Right lobe of liver (tissue), 6 donors: ENCODE measurements at regions not wholly inside any gene's neighbourhood (a gene's known extent, or its start where the extent isn't known, plus 50 kb on each side); places are given as distances from the start of the nearest gene placed in this dataset.

Source experiments
- ATAC-seq, 4 donors: fragments of 200-7000 bp; cut with Tn5 transposase; one replicate each; pipeline ENCODE4 v1.9.1; 2020; ENCODE audit warnings: mild to moderate bottlenecking in 4 of 4, moderate library complexity in 4 of 4
- DNase-seq, 3 donors: peaks; one replicate each; pipeline ENCODE4 v3.0.0-alpha.2; 2020
- H3K27ac ChIP-seq, 3 donors: fragments of 200-600 bp; one replicate each; pipeline ENCODE4 v1.8.0; 2022
- H3K27me3 ChIP-seq, 2 donors: fragments of 200-600 bp; one replicate each; pipeline ENCODE4 v1.8.0; 2022
- H3K36me3 ChIP-seq, 4 donors: fragments of 200-600 bp; sonication (generic) in 1 of 4; one replicate each; pipeline versions ENCODE4 v1.5.1 to v1.8.0; 2017 to 2022; ENCODE audit warnings: control low read depth in 1 of 4
- H3K4me1 ChIP-seq, 4 donors: fragments of 200-600 bp; sonication (generic) in 1 of 4; one replicate each; pipeline versions ENCODE4 v1.5.1 to v1.8.0; 2017 to 2022; ENCODE audit warnings: control low read depth in 1 of 4
- H3K4me3 ChIP-seq, 3 donors: fragments of 200-600 bp; one replicate each; pipeline ENCODE4 v1.8.0; 2022
- H3K9me3 ChIP-seq, 4 donors: fragments of 200-600 bp; sonication (generic) in 1 of 4; one replicate each; pipeline versions ENCODE4 v1.5.1 to v1.8.0; 2017 to 2022; ENCODE audit warnings: control low read depth in 1 of 4
- POLR2A ChIP-seq: fragments of 450-650 bp; IDR thresholded peaks from one replicate; pipeline ENCODE4 v1.6.1; 2017; ENCODE audit warnings: antibody characterized with exemption, mild to moderate bottlenecking
- WGBS: methylation state at CpG from one replicate; pipeline ENCODE4 v1.1.6; 2018; ENCODE audit warnings: low coverage, low lambda C conversion rate; ENCODE audit not compliant: insufficient coverage; ENCODE audit errors: missing lambda C conversion rate; 5-methylcytosine and 5-hydroxymethylcytosine counted together
- intact Hi-C, 2 donors: fragments of 100-400 bp; cut with DNase I; formaldehyde crosslinking; loops; one replicate each; pipeline versions ENCODE4 v1.11.2 to v1.14.1; 2022
- TF ChIP-seq, protein P1 (sequence below), 4 donors: fragments of 200-600 bp in 3 of 4; fragments of 450-650 bp in 1 of 4; IDR thresholded peaks; one replicate each; pipeline versions ENCODE4 v1.5.1 to v1.8.0; 2016 to 2022; ENCODE audit warnings: antibody characterized with exemption in 4 of 4, mild to moderate bottlenecking in 2 of 4
- donor health status: DM: no; HTN: yes; CAD: no.
- donor health status: DM: no; HTN: no; CAD: no.
- donor health status: DM: no; HTN: no; CAD: no.
- donor health status: DM: no; HTN: yes; CAD: no.
- donor health status: DM: no; HTN: yes; CAD: no.

DNA sequence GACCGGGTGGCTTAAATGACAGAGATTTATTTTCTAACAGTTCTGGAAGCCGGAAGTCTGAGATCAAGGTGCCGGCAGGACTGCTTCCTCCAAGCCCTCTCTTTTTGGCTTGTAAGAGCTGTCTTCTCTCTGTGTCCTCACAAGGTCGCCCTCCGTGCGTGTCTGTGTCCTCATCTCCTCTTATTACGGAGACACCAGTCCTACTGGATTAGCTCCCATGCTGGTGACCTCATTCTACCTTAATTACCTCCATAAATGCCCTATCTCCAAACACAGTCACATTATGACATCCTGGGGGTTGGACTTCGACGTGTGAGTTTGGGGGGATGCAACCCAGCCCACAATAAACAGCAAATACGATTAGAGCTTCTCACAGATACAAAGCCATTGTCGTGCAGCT is 161.5 kb downstream of the FOXL1 start:
- no peaks in the 10 kb centered on the region for H3K27me3 ChIP-seq
- TF ChIP-seq, protein P1, sequence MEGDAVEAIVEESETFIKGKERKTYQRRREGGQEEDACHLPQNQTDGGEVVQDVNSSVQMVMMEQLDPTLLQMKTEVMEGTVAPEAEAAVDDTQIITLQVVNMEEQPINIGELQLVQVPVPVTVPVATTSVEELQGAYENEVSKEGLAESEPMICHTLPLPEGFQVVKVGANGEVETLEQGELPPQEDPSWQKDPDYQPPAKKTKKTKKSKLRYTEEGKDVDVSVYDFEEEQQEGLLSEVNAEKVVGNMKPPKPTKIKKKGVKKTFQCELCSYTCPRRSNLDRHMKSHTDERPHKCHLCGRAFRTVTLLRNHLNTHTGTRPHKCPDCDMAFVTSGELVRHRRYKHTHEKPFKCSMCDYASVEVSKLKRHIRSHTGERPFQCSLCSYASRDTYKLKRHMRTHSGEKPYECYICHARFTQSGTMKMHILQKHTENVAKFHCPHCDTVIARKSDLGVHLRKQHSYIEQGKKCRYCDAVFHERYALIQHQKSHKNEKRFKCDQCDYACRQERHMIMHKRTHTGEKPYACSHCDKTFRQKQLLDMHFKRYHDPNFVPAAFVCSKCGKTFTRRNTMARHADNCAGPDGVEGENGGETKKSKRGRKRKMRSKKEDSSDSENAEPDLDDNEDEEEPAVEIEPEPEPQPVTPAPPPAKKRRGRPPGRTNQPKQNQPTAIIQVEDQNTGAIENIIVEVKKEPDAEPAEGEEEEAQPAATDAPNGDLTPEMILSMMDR (IDR thresholded peaks at IDR 0.05): no peak
- TF ChIP-seq POLR2A: no peak
- no peak overlapping the region for H3K27ac ChIP-seq
- no peak for ATAC-seq
- H3K9me3 ChIP-seq: no peaks in the 10 kb centered on the region
- H3K4me1 ChIP-seq: no peaks in the 10 kb centered on the region
- WGBS: 37% methylated on average over 9 of the region's 11 CpGs
- no peak for DNase-seq
- no peak overlapping the region for H3K4me3 ChIP-seq
- no peaks in the 10 kb centered on the region for H3K36me3 ChIP-seq
- intact Hi-C loops: no loop called here

GRCh38 chr16:86740298-86740697 is 161.9 kb downstream of the FOXL1 start:
- Histone ChIP-seq H3K4me3 (no peak overlapping the region), H3K36me3 (no peaks in the 10 kb centered on the region), H3K27ac (no peak overlapping the region), H3K27me3 (no peaks in the 10 kb centered on the region), H3K4me1 (no peaks in the 10 kb centered on the region), H3K9me3 (no peaks in the 10 kb centered on the region)
- ATAC-seq (no peak), DNase-seq (no peak)
- intact Hi-C loops: no loop called here
- TF ChIP-seq, protein P1 (IDR thresholded peaks at IDR 0.05): no peak
- no peak for TF ChIP-seq POLR2A
- WGBS: 63% methylated on average over 15 of the region's 17 CpGs

DNA sequence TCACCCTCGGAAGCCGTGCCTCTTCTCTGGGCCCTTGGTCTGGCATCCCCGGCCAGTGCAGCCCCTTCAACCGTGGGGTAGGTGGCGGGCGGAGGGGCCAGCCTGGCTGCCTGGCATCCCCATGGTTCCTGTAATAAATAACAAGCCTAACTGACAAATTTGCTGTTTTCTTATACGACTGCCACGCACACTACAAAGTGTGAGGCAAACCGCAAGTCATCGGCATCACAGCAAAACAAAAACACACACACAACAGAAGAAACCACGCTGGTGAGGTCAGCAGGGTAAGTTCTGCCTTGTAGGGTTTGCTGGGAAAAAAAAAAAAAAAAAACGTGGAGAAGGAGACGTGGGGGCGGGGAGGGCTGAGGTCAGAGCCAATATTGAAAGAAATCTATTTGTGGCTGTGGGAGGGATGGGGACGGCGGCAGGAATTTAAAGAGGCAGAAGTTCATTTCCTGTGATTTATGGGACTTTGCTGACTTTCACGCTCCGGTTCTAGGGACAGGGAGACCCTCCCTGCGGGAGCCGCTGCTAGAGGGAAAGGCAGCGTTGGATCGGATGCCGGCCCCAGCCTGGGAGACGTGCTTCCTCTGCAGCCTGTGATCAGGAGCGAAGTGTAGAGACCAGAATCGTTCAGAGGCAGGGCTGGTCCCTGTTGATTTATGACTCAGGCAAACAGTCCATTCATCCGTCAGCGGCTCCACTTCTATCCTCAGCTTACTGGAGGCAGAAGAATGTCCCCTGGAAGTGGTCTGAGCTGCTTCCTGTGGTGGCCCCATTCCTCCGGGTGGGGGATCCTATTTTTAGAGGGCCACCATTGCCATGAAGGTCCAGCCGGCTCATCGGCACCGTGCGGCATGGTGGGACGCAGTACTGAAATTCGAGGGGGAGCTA is 162.8 kb downstream of the FOXL1 start:
- DNase-seq (peak in 1 of 3 donors; percentile 38), ATAC-seq (peak; percentile 45 to 87 (median 58))
- Histone ChIP-seq H3K36me3 (no peaks in the 10 kb centered on the region), H3K4me1 (no peaks in the 10 kb centered on the region), H3K4me3 (no peak overlapping the region), H3K9me3 (no peaks in the 10 kb centered on the region), H3K27me3 (no peaks in the 10 kb centered on the region), H3K27ac (peak overlapping the region; percentile 24 to 63 (median 31))
- WGBS: 19% methylated on average over 22 of the region's 35 CpGs
- no peak for TF ChIP-seq POLR2A
- TF ChIP-seq, protein P1 (IDR thresholded peaks at IDR 0.05): no peak
- intact Hi-C loops: no loop called here

DNA sequence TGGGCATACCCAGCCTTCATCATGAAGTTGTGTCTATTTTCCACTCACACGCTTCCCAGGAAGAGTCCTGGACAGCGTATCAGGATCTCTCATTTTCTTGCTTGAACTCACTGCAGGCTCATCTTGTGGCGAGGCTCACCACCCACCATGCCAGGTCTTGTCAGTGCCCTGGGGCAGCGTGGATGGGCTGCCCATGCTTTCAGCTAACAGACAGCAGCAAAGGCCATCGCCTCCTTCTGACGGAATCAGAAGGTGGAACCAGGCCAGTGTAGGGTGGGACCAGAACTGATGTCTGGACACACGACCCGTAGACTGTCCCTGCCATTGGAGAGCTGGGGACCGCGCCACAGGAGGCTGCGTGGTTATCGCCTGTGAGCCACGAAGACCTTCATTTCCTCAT is 169.4 kb downstream of the FOXL1 start:
- ATAC-seq: no peak

More for the DNA sequence above, 169.4 kb downstream of the FOXL1 start:
- Histone ChIP-seq H3K36me3 (no peaks in the 10 kb centered on the region), H3K4me1 (no peaks in the 10 kb centered on the region), H3K4me3 (no peak overlapping the region), H3K27ac (no peak overlapping the region), H3K9me3 (no peaks in the 10 kb centered on the region), H3K27me3 (no peaks in the 10 kb centered on the region)
- DNase-seq: no peak
- intact Hi-C loops: no loop called here
- TF ChIP-seq, protein P1 (IDR thresholded peaks at IDR 0.05): no peak
- TF ChIP-seq POLR2A: no peak
- WGBS: 65% methylated on average over 4 of the region's 13 CpGs
